Stimulated activated CD8-positive, alpha-beta memory T cell treated with anti-CD3 and anti-CD28 coated beads, Interleukin-4, amount 100 ng/mL, for 48 hours (primary cell): ENCODE measurements at regions not wholly inside any gene's neighbourhood (a gene's known extent, or its start where the extent isn't known, plus 50 kb on each side); places are given as distances from the start of the nearest gene placed in this dataset.
"Not testable (repeated sequence)": the region's sequence is repeated elsewhere in the genome, so short reads cannot be mapped to it uniquely, and the experiment has no call there.

Experiments used
- DNase-seq: peaks from one replicate; pipeline ENCODE4 v3.0.0-alpha.2; 2020

GRCh38 chr11:29482510-29482909, 534.3 kb downstream of the KCNA4 start:
- DNase-seq = no peak

DNA sequence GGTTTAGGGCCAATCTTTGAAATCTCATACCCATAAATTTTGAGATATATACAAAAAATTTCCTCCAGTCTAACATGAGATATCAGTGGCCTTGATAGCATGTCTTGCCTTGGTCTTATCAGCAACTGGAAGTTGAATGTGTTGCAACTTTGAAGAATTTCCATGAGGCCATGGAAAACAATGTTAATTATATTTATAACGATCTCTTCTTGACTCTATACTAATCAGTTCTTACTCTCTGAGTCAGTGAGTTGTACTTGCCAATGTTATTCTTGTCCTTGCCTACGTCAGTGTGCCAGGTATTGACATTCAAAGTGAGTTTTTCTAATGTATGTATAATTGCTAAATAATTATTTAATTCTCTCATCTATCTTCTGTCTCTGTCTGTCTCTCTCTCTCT, 535.1 kb downstream of the KCNA4 start:
- DNase-seq = no peak

DNA sequence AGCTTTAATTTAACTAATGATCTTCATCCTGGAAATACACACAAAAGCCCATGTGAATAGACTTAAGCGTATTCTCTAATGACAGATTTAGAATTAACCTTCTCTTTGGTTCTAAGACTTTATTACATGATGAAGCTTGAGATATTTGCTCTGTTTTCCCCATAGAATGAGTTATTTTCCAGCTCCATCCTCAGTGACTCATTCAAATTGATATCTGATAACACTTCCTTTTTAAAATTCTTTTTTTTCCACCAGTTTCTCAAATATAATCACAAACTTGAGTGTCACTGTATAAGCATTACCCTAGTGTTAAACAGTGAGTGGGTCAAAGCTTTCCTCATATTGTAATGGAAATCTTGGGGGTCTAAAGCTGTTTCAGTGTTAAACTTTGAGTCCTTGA, 535.8 kb downstream of the KCNA4 start:
- DNase-seq = no peak

DNA sequence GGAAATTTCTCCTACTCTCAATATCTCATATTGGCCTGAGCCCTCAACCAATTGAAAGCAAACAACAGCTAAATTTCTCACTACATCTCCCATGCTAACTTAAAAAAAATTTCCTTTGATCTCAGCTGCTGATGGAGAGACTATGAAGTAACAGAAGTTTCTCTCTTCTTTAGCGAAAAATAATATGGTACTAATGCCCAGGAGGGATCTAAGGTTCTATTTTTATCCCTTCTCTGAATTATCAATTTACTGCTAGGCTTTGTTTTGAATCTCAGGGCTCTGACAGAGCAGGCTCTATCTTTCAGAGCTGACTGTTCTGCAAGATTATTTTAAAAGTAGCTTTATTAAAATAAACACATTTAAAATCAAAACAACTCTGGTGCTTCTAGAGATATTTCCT, 558.6 kb downstream of the KCNA4 start:
- DNase-seq = no peak

GRCh38 chr11:29452146-29452545, 564.7 kb downstream of the KCNA4 start:
- no peak for DNase-seq

DNA sequence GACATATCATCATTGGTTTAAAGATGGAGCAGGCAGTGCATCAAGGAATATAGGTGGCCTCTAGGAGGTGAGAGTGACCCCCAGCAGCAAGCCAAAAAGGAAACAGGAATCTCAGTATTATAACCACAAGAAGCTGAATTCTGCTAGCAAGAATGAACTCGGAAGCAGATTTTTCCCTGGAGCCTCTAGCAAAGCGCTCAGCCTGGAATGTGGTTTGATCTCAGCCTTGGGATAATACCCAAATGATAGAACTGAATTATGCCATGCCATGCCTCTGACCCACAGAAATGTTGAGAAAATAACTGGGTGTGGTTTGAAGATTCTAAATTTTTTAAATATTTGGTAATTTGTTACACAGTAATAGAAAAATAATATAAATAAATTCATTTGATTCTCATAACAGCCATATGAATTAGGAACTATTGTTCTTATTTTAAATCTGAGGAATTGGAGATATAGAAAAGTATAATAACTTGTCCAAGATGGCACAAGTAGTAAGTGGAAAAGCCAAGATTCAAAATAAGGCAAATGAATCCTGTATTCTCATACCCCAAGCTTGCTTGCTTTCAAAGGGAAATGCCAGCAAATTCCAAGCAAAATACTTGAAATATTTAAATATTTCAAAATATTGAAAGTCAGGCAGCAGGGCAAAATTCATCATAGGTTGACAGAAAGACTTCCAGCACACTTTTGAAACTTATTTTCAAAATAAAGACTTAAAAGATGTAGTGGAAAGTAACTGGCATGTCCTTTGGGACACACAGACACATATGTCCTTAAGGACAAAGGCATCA, 567.4 kb downstream of the KCNA4 start:
- no peak for DNase-seq

DNA sequence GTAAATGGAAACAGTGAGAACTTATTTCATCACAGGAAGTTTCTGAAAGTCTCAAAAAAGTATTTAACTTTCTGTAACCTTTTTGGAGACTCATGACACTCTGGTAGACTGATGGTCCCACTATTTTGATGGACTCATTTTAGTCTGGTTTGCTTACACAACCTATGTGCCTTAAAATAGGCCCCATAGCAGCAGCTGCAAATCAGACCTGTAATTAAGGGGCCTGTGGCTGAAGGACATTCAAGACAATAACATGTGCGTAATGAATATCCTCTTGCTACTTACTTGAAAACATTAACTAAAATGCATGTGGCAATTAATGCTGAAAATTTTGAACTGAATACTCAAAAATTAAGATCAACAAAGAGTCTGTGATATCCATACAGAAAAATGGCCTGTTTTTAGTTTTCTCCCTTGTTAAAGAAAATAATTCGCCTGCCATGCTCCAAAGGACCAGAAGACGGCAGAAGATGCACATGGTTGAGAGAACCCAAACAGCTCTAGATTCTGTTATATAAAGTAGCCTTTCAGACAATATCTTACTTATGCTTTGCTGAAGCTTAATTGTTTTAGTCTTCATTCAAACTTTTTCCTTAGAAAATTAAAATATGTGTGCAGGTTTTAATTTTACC, 568.5 kb downstream of the KCNA4 start:
- DNase-seq = no peak

DNA sequence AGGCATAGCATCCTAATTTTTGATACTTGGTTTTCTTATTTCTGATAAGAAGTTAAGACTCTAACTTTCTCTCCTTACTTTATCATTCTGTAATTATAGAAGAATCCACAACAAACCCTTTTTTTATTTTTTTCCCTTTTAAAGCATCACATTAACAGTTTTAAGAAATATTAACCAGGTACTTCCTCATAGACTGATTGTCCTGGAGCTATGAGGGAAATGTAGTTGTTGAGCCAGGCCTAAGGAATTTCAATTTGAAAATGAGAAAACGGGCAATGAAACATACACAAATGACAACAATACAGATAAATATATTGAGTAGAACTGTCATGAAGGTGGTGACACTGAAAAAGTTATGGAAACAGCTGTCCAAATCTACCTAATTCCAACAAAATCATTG, 569.0 kb downstream of the KCNA4 start:
- DNase-seq = no peak

DNA sequence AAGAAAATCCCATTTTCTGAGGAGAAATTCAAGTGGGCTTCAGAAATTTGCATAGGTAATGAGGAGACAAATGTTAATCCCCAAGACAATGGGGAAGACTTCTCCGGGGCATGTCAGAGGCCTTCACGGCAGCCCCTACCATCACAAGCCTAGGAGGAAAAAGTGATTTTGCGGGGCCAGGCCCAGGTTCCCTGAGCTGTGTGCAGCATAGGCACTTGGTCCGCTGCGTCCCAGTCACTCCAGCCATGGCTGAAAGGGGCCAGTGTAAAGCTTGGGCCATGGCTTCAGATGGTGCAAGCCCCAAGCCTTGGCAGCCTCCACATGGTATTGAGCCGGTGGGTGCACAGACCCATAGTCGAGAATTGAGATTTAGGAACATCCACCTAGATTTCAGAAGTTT, 570.7 kb downstream of the KCNA4 start:
- DNase-seq = no peak

DNA sequence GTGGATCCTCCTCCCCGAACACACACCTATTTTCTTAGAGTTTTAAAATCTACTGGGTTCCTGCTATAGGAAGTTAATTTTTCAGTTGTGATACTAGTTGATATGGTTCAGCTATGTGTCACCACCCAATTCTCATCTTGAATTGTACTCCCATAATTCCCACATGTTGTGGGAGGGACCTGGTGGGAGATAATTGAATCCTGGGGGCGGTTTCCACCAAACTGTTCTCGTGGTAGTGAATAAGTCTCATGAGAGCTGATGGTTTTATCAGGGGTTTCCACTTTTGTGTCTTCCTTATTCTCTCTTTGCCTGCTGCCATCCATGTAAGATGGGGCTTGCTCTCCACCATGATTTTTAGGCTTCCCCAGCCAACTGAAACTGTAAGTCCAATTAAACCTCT, 571.6 kb downstream of the KCNA4 start:
- not testable (repeated sequence) for DNase-seq

- DNase-seq = no peak
Observed at GRCh38 chr11:29438815-29439214, 578.0 kb downstream of the KCNA4 start.

DNA sequence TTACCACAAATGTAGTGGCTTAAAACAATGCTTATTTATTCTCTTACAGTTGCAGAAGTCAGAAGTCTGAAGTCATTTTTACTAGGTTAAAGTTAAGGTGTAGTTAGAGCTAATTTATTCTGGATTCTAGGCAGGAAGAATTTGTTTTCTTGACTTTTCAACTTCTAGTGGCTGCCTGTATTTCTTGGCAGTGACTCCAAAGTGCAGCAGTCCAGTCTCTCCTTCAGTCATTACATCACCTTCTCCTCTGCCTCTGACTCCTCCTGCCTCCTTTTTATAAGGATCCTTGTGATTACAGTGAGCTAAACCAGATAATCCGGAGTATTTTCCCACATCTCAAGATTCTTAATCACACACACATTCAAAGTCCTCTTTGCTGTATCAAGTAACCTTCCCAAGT, 581.4 kb downstream of the KCNA4 start:
- DNase-seq = no peak

DNA sequence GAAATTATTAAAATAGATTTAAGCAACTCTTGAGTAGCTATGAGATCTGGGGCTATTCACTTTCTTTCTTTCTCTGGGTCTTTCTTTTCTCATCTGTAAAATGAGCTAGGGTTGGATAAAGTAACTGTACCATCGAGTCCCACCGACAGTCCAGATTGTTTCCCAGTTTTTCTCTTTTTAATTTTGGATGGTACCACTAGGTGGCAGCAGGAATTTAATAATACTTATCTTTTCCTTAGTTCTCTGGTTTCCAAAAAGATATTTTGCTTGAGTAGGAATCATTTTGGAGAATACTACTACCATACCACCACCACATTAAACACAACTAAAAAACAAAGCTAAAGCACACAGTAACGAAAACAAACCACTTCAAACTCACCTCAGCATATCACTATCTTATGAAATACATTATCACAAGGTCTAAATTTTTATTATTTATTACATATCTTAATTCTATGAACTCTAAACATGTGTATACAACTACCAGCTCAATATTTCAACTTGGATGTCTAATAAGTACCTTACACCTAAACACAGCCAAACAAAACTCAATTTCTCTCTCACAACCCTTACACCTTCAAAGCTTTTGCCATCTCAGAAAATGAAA, 584.0 kb downstream of the KCNA4 start:
- no peak for DNase-seq

- DNase-seq = no peak
Observed at GRCh38 chr11:29405305-29405704, 611.5 kb downstream of the KCNA4 start.

DNA sequence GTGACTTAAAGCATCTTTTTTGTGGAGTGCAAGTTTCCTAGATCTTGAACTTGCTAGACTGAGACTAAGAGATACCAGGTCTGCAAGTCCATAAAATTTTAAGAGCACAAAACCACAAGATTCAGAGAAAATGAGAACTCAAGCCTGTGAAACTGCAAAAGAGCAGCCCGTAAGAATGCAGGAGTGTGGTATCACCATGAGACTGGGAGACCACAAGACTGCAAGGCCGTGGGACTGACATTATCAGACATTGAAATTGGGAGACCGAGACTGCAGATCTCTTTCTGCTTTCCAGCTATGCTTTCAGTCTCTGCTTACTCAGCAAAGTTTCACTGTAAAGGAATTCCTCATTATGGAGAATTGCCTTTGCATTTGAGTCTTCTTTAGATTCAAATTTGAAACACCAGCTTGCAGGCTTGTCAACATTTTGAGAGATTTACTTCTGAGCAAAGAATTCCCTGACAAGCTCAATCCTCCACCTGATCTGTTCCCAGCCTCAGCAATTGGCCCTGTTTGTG, 621.2 kb downstream of the KCNA4 start:
- no peak for DNase-seq

DNA sequence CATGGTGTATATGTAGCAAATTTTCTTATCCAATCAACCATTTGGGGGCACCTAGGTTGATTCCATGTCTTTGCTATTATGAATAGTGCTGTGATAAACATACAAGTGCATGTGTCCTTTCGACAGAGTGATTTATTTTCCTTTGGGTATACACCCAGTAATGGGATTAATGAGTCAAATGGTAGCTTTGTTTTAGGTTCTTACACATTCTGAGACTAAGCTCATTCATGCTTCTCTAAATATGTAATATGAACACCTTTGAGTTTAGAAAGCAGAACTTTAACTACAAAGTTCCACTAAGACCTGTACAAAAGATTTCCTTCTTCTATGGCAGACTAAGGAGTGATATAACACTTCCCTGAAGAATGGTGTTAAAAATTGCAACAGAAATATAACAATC, 627.0 kb downstream of the KCNA4 start:
- no peak for DNase-seq

DNA sequence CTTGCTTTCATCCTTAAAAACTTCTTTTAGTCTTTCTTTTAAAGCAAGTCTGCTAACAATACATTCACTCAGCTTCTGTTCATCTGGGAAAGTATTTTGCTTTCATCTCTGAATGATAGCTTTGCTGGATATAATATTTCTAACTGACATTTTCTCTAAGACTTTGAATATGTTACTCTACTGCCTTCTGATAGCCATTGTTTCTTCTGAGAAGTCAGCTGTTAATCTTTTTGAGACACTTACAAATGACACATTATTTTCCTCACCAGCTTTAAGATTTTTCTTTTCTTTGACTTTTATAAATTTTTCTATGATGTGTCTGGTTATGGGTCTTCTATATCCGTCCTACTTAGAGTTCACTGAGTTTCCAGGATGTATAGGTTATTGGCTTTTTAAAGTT, 643.1 kb downstream of the KCNA4 start:
- no peak for DNase-seq

DNA sequence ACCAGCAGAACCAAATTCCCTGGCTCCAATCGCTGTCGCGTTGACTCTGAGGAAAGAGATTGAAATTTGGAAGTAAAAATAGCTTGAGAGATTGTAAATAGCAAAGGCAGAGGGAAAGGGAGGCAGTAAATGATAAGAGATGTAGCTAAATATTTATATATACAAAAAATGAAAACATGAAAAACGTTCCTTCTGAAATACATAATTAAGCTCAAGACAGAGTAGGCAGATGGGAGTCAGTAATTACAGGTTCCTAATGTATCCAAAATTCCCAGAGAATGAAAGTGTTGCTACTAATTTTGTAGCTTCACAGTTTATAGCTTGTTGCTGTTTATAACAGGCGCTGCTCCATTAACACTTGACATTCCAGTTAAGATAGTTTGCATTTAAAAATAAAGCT, 648.7 kb downstream of the KCNA4 start:
- no peak for DNase-seq

DNA sequence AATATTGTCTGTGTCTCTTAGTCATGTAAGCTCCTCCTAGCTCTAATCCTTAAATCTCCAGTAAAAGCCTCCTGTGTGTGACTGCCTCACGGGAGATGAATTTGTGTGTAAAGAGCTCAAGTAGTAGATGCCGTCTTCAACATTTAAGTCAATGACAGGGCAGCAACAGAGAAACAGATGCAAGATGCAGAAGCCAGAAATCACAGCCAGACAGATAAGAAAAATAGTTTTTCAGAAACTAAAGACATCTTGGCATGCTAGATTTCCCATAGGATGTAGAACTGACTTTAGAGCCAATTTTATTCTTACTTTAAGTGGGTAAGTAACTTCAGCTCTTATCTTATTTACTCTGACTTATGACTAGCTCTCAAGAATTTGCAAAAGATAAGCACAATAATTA, 652.8 kb downstream of the KCNA4 start:
- DNase-seq = no peak

DNA sequence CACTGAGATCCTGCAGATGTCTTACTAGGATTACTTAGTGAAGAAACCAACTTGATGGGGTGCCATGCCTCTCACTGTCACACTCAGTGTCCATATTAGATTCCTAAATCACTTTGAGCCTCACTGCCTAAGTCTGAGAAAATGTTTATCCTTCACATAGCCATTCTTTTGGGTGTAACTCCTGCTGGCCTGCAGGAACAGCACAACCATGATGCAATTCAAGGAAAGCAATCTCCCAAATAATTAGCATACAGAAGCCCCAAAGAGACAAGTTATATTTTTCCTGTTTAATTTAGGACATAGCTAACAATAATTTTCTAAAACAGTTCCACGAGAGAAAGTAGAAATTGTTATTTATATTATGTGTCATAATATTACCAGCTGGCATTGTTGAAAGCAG, 655.5 kb downstream of the KCNA4 start:
- DNase-seq = no peak

GRCh38 chr11:29353833-29354232, 663.0 kb downstream of the KCNA4 start:
- no peak for DNase-seq

- no peak for DNase-seq
Observed at GRCh38 chr11:29352273-29352795, 664.5 kb downstream of the KCNA4 start.

GRCh38 chr11:29351301-29351873, 665.4 kb downstream of the KCNA4 start:
- DNase-seq = no peak
